HG02571 (cell line): ENCODE measurements at regions not wholly inside any gene's neighbourhood (a gene's known extent, or its start where the extent isn't known, plus 50 kb on each side); places are given as distances from the start of the nearest gene placed in this dataset.
"Not testable (repeated sequence)": the region's sequence is repeated elsewhere in the genome, so short reads cannot be mapped to it uniquely, and the experiment has no call there.

Source experiments
- ATAC-seq: cut with Tn5 transposase; IDR thresholded peaks from one replicate; pipeline ENCODE4 v1.9.1; 2021; ENCODE audit warnings: mild to moderate bottlenecking, moderate library complexity; ENCODE audit not compliant: unreplicated experiment

DNA sequence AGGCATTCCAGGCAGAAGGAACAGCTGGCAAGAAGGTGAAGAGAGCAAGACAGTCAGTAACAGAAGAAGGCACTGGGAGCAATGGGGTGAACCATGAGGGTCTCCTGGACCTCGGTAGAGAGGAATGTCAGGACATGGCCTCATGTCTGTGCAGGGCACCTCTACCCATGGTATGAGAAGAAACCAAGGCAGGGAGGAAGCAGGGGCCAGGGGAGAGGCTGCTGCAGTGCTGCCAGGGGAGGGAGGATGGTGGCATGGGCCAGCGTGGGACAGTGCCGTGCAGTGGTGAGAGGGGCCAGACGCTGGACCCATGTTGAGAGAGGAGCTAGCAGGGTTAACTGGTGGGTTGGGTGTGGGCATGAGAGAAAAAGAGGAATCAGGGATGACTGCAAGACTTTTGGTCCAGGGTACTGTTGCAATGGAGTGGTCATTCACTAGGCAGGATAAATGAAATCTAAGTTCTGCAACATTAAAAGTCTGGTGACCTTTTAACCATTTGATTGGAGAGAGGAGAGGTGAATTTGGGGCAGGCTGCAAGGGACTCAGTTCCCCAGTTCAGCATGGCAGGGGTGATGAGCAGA is 577.6 kb downstream of the MATN1 start:
- no peak for ATAC-seq

DNA sequence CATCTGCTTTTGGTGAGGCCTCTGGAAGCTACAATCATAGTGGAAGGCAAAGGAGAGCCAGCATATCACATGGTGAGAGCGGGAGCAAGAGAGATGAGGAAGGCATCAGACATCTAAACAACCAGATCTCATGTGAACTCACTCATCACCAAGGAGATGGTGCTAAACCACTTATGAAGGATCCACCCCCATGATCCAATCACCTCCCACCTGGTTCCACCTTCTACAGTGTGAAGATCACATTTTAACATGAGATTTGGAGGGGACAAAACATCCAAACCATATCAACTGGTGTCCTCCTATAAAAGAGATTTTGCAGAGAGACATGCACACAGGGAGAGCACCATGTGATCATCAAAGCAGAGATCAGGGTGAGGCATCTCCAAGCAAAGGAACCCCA is 578.6 kb downstream of the MATN1 start:
- no peak for ATAC-seq

DNA sequence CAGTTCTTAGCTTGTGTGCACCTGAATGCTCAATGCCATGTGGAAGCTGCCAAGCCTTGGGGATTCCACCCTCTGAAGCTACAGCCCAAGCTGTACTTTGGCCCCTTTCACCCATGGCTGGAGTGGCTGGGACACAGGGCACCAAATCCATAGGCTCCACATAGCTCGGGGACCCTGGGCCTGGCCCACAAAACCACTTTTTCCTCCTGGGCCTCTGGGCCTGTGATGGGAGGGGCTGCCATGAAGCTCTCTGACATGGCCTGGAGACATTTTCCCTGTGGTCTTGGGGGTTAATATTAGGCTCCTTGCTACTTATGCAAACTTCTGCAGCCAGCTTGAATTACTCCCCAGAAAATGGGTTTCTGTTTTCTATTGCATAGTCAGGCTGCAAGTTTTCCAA is 579.9 kb downstream of the MATN1 start:
- no peak for ATAC-seq

DNA sequence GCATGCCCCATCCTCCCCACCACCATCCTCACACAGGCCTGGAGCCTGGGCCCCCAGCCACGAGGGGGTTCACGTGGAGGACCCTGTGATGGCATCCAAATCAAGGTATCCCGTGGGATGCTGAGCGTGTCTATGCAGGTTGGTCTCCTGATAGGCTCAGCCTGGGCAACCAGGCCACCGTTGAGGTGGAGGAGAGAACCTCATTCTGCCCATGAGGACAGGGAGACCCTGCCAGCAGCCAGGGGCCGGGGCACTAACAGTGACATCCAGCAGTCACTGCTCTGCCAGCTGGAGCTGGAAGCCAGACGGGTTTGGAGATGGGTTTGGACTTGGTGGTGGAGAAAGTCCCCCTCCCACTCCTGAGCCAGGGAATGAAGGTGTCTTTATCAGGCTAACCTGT is 582.8 kb downstream of the MATN1 start:
- ATAC-seq, result no peak

GRCh38 chr1:30138891-30139290 is 584.5 kb downstream of the MATN1 start:
- ATAC-seq, result no peak

DNA sequence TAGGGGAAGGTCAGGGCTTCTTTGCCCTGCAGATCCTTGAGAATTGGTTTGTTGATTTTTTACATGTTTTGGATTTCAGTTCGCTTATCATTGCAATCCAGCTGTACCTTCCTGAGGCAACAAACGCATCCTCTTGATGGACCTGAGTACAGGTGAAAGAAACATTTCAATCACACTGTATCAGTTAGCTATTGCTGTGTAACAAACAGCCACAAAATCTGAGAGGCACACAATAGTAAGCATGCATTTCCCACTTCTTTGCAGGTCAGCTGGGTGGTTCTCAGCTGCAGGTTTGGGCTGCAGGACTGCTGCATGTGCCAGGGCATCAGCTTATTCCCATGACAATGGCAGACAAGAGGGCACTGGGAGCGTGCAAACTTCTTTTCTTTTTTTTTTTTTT is 586.4 kb downstream of the MATN1 start:
- ATAC-seq, result no peak

DNA sequence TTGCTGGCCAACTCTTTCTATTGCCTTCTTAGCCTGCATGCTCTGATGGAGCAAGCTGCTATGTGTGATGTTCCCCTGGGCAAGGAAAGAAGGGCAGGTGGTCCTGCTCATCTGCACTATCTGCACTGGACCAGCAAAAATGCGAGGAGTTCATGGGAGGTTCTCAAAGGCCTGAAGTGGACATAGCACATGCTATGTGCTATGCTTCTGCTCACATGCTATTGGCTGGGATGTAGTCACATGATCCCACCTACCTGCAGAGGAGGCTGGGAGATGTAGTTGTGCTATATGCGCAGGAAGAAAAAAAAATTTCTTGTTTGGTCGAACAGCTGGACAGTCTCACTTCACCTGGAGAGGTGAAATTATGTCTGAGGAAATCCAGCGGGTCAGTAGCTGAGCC is 587.7 kb downstream of the MATN1 start:
- no peak for ATAC-seq

DNA sequence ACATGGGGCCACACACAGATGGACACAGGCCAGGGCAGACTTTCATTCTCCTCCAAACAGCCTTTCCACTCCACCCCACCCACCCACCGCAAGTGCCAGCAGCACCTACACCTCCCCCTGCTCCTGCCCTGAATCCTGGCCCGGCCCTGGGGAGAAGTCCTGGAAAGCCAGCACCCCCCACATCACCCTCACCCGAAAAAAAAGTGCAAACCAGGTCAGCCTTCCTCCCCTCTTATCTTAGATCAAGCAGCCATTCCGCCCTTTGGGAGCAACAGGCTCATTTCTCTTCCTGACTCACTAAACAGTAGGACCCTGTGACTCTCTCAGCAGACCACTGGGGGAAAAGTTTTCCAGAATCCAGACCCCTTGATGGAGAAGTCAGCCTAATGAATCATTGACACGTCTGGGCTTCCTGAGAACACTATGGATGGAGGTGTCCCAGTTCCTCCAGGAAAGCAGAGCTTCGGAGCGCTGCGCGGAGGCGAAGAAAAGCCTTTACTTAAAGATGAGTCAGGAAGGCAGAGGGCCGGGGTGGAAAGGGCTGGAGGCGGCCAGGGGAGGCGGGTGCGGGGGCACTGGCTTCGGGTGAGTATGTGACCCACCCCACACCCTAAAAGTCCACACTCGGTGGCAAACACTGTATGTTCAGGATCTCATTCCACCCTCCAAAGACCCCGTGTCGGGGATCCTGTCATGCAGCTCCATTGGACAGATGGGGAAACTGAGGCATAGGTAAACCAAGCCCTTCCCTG is 588.7 kb downstream of the MATN1 start:
- no peak for ATAC-seq

GRCh38 chr1:30133414-30134055 is 589.9 kb downstream of the MATN1 start:
- ATAC-seq, result no peak

DNA sequence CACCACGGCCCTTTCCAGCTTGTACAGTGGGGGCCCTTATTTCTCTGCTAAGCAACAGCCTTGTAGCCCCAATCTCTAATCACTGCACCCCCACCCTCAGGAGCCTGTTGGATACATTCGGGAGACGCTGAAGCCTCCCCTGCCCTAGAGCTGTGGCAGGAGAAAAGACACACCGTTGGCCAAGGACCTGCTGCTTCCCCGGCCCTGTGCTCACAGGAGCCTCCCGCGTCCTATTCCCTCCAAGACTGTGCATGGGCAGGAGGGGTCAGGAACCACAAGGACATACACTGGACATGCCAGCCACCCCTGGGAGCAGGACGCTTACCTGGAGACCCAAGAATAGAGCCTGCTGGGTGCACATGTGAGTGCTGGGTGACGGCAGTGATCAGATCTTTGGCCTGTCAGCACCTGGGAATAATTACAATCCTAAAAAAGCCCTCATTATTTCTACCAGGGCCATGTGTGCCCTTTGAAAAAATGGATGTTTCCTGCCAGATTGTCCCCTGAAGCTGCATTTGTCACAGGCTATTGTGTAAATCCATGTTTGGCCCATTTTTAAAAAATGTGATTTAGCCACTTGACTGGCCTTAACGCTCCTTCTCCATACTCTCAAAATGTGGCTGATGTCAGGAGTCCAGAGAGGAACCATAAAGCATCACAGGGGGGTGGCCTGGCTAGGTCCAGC is 590.6 kb downstream of the MATN1 start:
- no peak for ATAC-seq

GRCh38 chr1:30130566-30130965 is 592.8 kb downstream of the MATN1 start:
- not testable (repeated sequence) for ATAC-seq

- no peak for ATAC-seq
Observed at GRCh38 chr1:30130099-30130498, 593.3 kb downstream of the MATN1 start.

- no peak for ATAC-seq
Observed at GRCh38 chr1:30129421-30130055, 593.8 kb downstream of the MATN1 start.

DNA sequence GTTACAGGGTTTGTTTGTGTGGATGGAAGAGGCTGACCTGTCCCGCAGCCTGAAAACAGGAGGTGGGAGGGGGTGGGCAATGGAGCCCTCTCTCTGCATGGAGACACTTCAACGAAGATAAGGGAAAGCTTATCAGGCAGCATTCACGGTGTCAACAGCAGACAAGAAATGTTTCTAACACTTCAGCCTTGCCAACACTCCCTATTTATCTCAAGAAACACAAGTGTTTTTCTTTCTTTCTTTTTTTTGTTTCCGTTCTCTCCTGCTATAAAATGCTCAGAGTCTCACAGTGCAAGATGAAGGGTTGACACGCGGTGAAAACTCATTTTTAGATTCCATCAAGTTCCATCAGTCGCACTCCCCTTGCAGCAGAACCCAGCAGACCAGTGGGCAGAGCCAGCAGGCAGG is 594.4 kb downstream of the MATN1 start:
- no peak for ATAC-seq

- no peak for ATAC-seq
Observed at GRCh38 chr1:30126848-30127247, 596.5 kb downstream of the MATN1 start.

GRCh38 chr1:30125821-30126170 is 597.6 kb downstream of the MATN1 start:
- no peak for ATAC-seq

- ATAC-seq, result no peak
Observed at GRCh38 chr1:30125021-30125820, 598.2 kb downstream of the MATN1 start.

GRCh38 chr1:30123896-30124295 is 599.5 kb downstream of the MATN1 start:
- ATAC-seq, result no peak

DNA sequence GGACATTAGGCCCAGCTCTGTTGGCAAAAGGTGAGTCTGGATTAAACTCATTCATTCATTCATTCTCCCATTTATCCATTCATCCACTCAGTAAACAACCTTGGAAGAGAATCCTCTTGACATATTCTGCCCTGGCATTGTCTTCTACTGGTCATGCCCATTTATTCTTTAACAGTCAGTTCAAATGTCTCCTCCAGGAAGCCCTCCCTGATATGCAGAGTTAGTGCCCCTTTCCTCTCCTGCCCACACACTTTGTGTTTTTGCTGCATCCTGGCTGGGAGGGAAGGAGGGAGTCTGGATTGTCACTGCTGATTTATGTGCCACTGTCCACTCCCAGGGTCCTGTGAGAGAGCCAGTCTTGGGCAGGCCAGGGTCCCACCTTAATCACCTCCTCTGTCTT is 600.3 kb downstream of the MATN1 start:
- ATAC-seq, result no peak

DNA sequence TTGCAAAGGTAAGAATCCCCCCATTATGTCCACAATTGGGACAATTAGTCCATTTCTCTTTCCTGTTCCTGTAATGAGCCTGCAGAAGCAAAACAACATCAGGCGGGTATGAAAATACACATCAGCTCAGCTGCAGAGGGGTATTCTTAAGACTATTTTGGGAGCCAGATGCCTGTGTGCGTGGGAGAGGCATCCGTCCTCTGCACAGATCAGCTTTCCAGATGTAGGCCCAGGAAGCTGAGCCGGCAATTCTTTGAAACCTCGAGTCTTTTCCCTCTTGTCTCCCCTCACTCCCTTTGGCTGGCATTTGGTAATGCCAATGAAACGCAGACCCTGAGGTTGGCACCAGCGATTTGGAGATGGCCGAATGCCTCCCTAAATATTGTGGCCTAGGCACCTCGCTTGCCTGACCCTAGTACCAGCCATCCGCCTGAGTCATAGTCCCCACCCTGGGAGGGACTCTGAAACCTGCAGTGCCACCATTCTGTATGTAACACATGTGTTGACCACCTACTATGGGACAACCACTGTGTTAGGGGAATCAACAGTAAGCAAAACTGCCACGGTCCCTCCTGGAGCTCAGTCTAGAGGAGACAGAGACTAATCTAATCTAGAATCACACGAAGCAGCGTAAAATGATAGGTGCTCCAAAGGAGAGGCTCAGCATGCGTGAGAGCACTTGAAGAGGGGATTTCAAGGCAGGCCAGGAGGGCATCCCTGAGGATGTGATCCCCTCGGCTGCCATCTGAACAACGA is 603.0 kb downstream of the MATN1 start:
- no peak for ATAC-seq
